HepG2 (cell line): ENCODE measurements at regions not wholly inside any gene's neighbourhood (a gene's known extent, or its start where the extent isn't known, plus 50 kb on each side); places are given as distances from the start of the nearest gene placed in this dataset.

Experiments
- AFF4 ChIP-seq: sonication (generic); formaldehyde crosslinking; IDR thresholded peaks from 2 replicates; pipeline ENCODE4 v1.4.0; 2020; ENCODE audit warnings: missing genetic modification reagents
- HNRNPLL ChIP-seq: fragments of 200-400 bp; formaldehyde crosslinking; IDR thresholded peaks from 2 replicates; pipeline ENCODE4 v1.6.1; 2017; ENCODE audit warnings: mild to moderate bottlenecking, low read depth, low read length; ENCODE audit not compliant: poor library complexity, severe bottlenecking
- ZNF407 ChIP-seq: sonication (generic); formaldehyde crosslinking; IDR thresholded peaks from one replicate; pipeline ENCODE4 v1.5.1; 2020; ENCODE audit warnings: mild to moderate bottlenecking, missing genetic modification reagents; ENCODE audit errors: not compliant biosample characterization
- ZNF550 ChIP-seq: sonication (generic); formaldehyde crosslinking; IDR thresholded peaks from 2 replicates; pipeline ENCODE4 v1.4.0; 2020; ENCODE audit warnings: mild to moderate bottlenecking, missing genetic modification reagents, borderline replicate concordance

GRCh38 chr1:201701831-201702230, 127.1 kb upstream of the IPO9 start (continued):
- TF ChIP-seq ZNF407 (CRISPR knock-in tag) (no peak), AFF4 (no peak), ZNF550 (CRISPR knock-in tag) (no peak), HNRNPLL (no peak)
